ENCODE measurements at regions not wholly inside any gene's neighbourhood (a gene's known extent, or its start where the extent isn't known, plus 50 kb on each side); places are given as distances from the start of the nearest gene placed in this dataset.

- TF ChIP-seq POLR2A (IDR thresholded peaks at IDR 0.05; ENCODE audit: low read length) (no peak), GATA1 (IDR thresholded peaks at IDR 0.05; ENCODE audit: low read depth, low read length) (no peak)
Observed at GRCh38 chr20:9909167-9909566, 70.3 kb upstream of the PAK5 start.

All from erythroblast (primary cell).